Heart right ventricle (tissue), 16 donors: ENCODE measurements at regions not wholly inside any gene's neighbourhood (a gene's known extent, or its start where the extent isn't known, plus 50 kb on each side); places are given as distances from the start of the nearest gene placed in this dataset.

Experiments used
- ATAC-seq, 8 donors: fragments of 200-7000 bp; cut with Tn5 transposase; one replicate each; pipeline ENCODE4 v1.9.1; 2020; ENCODE audit warnings: mild to moderate bottlenecking in 8 of 8, moderate library complexity in 8 of 8, moderate number of reproducible peaks in 1 of 8
- DNase-seq, 2 donors: peaks; one replicate each; pipeline ENCODE4 v3.0.0-alpha.2; 2020
- H3K27ac ChIP-seq, 10 donors: fragments of 200-600 bp; sonication (generic) in 2 of 10; one replicate each; pipeline versions ENCODE4 v1.5.0 to v1.8.0; 2020 to 2022; ENCODE audit warnings: mild to moderate bottlenecking in 3 of 10
- H3K27me3 ChIP-seq, 7 donors: fragments of 200-600 bp; one replicate each; pipeline ENCODE4 v1.8.0; 2021 to 2022; ENCODE audit warnings: mild to moderate bottlenecking in 2 of 7
- H3K36me3 ChIP-seq, 9 donors: fragments of 200-600 bp; sonication (generic) in 1 of 9; one replicate each; pipeline versions ENCODE4 v1.5.0 to v1.8.0; 2020 to 2022; ENCODE audit warnings: mild to moderate bottlenecking in 2 of 9
- H3K4me1 ChIP-seq, 9 donors: fragments of 200-600 bp; sonication (generic) in 1 of 9; one replicate each; pipeline versions ENCODE4 v1.5.0 to v1.8.0; 2020 to 2022; ENCODE audit warnings: mild to moderate bottlenecking in 4 of 9
- H3K4me3 ChIP-seq, 10 donors: fragments of 200-600 bp; sonication (generic) in 2 of 10; one replicate each; pipeline versions ENCODE4 v1.5.0 to v1.8.0; 2020 to 2022; ENCODE audit warnings: mild to moderate bottlenecking in 7 of 10, moderate library complexity in 2 of 10
- H3K9me3 ChIP-seq, 11 donors: fragments of 200-600 bp in 10 of 11; sonication (generic) in 2 of 11; one replicate each; pipeline versions ENCODE4 v1.5.0 to v1.8.0; 2013 to 2022; ENCODE audit warnings: mild to moderate bottlenecking in 2 of 11, control low read depth in 1 of 11, moderate library complexity in 1 of 11
- WGBS, 2 donors: extraction: QIAGEN DNeasy Blood & Tissue Kit; methylation state at CpG; one replicate each; pipeline ENCODE4 v1.1.7; 2013; ENCODE audit warnings: inconsistent platforms in 1 of 2; 5-methylcytosine and 5-hydroxymethylcytosine counted together
- intact Hi-C, 10 donors: fragments of 100-400 bp; cut with DNase I; formaldehyde crosslinking; loops; one replicate each; pipeline versions ENCODE4 v1.11.1 to v1.14.2; 2022
- TF ChIP-seq, protein P1 (sequence below), 9 donors: fragments of 200-600 bp; sonication (generic) in 2 of 9; IDR thresholded peaks; one replicate each; pipeline versions ENCODE4 v1.5.0 to v1.8.0; 2021 to 2022; ENCODE audit warnings: antibody characterized with exemption in 9 of 9, mild to moderate bottlenecking in 5 of 9, moderate library complexity in 1 of 9
- donor health status: Arrhythmogenic right ventricular cardiomyopathy.
- donor health status: ischemic (EF 13 %, LVEDD 7.1; RV severe dilation, severe dysfunction).
- donor health status: healthy with polysubstance abuse.
- donor health status: DM: no; HTN: yes; CAD: no.
- donor health status: DM: no; HTN: no; CAD: no.
- donor health status: ischemic (EF 25% LVEDD 6.9; RV normal size, moderate dysfunction).
- donor health status: ischemic (EF 25% LVEDD 5.7; RV mildly dilated, moderate dysfunction).
- donor health status: healthy.
- donor health status: DM: yes; HTN: yes; CAD: no.
- donor health status: Ischemic cardiomyopathy.
- donor health status: ischemic (EF 35%, LVEDD 5.7; RV mildly dilated, moderate dysfunction).
- donor health status: nonischemic (EF 11% LVEDD 7.7; RV severe dilation, severe dysfunction).
- donor health status: DM: yes; HTN: yes; CAD: no.
- donor health status: PGD.
- donor health status: ischemic (EF 29% LVEDD 5.4; RV normal size, mild dysfunction).
- donor health status: nonischemic (EF 23%, LVEDD 6.1; RV moderate dilation, normal function).

DNA sequence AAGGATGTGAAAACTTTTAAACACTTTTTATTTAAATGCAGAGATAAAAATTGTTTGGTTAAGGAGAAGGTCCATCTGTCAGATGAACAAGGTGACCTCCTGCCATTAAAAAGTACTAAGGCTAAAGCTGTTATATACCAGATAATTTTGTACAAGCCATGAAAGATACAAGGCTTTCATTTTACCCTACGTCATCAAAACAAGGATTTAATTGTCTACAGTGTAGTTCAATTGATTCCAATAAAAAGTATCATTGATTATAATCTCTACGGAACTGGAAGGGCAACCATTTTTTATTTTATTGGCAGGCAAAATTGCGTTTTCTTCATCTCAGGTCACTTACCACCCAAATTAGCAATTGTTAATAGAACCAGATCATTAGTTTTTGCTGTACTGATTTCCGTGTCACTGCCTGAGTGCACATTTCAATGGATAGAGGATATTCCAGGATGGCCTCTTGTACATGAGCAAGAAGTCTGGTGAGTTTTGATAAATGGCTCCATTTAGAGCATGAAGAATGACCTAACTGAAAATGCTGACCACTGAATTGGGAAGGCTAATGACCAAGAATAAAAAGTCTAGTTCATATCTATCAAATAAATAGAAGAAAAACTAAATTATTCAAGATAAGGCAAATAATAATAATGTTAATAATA, 564.9 kb downstream of the JRKL start:
- Histone ChIP-seq H3K9me3 (peaks cover 0 to 5% (median 0%) of the 10 kb centered on the region in 11 donors), H3K4me3 (no peak overlapping the region), H3K36me3 (no peaks in the 10 kb centered on the region), H3K4me1 (no peaks in the 10 kb centered on the region), H3K27ac (no peak overlapping the region), H3K27me3 (no peaks in the 10 kb centered on the region)
- TF ChIP-seq, protein P1, sequence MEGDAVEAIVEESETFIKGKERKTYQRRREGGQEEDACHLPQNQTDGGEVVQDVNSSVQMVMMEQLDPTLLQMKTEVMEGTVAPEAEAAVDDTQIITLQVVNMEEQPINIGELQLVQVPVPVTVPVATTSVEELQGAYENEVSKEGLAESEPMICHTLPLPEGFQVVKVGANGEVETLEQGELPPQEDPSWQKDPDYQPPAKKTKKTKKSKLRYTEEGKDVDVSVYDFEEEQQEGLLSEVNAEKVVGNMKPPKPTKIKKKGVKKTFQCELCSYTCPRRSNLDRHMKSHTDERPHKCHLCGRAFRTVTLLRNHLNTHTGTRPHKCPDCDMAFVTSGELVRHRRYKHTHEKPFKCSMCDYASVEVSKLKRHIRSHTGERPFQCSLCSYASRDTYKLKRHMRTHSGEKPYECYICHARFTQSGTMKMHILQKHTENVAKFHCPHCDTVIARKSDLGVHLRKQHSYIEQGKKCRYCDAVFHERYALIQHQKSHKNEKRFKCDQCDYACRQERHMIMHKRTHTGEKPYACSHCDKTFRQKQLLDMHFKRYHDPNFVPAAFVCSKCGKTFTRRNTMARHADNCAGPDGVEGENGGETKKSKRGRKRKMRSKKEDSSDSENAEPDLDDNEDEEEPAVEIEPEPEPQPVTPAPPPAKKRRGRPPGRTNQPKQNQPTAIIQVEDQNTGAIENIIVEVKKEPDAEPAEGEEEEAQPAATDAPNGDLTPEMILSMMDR (IDR thresholded peaks at IDR 0.05), result no peak
- DNase-seq (no peak), ATAC-seq (no peak)
- intact Hi-C loops, result no loop called here
- WGBS, 2 donors, result 77 to 81% methylated on average over 4 of the region's 4 CpGs

DNA sequence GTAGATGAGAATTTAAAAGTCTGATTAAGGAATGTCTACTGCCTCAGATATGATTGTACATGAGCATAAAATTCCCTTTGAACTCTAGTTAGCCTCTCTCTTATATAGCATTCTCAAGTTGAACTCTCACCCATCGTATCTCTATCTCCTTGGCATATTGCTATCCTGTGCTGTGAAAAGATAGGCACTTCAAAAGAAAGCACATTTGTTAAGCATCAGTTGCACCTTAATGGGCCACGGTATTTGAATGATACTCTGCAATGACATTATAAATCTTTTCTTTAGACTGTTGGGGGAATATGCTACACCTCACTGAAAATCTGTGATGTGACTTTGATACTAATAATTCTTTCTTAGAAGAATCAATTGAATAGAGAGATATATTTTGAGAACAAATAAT, 570.7 kb downstream of the JRKL start:
- H3K4me1 ChIP-seq, result no peaks in the 10 kb centered on the region
- whole genome bisulfite sequencing, 2 donors, result 51 to 55% methylated on average over 2 of the region's 2 CpGs

DNA sequence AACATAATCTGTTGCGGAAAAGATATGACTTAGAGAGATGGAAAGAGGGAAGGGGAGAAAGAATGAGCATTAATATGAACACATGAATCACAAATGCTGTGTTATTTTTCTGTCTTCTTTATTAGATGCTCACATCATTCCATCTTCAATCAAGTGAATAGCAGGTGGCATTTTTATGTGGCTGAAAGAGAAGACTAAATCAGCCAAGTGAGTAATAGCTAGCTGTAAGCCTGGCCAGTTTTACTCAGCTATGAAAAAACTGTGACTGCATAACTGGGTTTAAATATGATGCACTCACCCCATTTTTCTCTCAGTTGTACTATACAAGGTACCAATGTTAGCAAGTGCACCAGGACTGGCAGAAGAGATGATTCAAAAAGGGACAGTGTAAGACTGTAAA, 571.1 kb downstream of the JRKL start:
- ATAC-seq (no peak), DNase-seq (no peak)
- Histone ChIP-seq H3K9me3 (no peaks in the 10 kb centered on the region), H3K27me3 (no peaks in the 10 kb centered on the region), H3K4me3 (no peak overlapping the region), H3K36me3 (no peaks in the 10 kb centered on the region), H3K4me1 (no peaks in the 10 kb centered on the region), H3K27ac (no peak overlapping the region)
- intact Hi-C loops, result no loop called here
- TF ChIP-seq, protein P1 (IDR thresholded peaks at IDR 0.05), result no peak
- WGBS, 2 donors, result 92 to 98% methylated on average over 1 of the region's 1 CpG

More for the DNA sequence above, 570.7 kb downstream of the JRKL start:
- Histone ChIP-seq H3K9me3 (no peaks in the 10 kb centered on the region), H3K27ac (no peak overlapping the region), H3K27me3 (no peaks in the 10 kb centered on the region), H3K4me3 (no peak overlapping the region), H3K36me3 (no peaks in the 10 kb centered on the region)
- no peak for DNase-seq
- intact Hi-C loops, result no loop called here
- ATAC-seq, result no peak
- TF ChIP-seq, protein P1 (IDR thresholded peaks at IDR 0.05), result no peak

DNA sequence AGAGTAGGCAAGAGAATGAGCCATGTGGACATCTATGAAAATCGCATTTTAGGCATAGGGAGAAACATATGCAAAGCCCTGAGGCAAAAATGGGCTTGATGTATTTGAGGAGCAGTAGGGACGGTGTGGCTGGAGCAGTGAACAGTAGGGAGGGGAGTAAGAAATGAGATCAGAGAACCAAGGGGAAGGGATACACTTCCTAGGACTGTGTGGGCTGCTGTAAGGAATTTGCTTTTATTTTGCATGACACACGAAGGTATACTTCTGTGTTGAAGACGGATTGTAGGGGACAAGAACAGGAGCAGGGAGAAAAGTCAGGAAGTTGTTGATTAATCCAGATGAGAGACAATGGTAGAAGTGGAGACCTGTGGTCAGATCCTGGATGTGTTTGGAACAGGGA, 572.1 kb downstream of the JRKL start:
- intact Hi-C loops, result no loop called here
- no peak overlapping the region for H3K27ac ChIP-seq
- TF ChIP-seq, protein P1 (IDR thresholded peaks at IDR 0.05), result no peak
- no peaks in the 10 kb centered on the region for H3K4me1 ChIP-seq
- H3K36me3 ChIP-seq, result no peaks in the 10 kb centered on the region
- DNase-seq, result no peak
- H3K4me3 ChIP-seq, result no peak overlapping the region
- H3K9me3 ChIP-seq, result no peaks in the 10 kb centered on the region
- 71 to 76% methylated on average over 4 of the region's 4 CpGs for WGBS, 2 donors
- no peaks in the 10 kb centered on the region for H3K27me3 ChIP-seq
- no peak for ATAC-seq
